ENCODE measurements at regions not wholly inside any gene's neighbourhood (a gene's known extent, or its start where the extent isn't known, plus 50 kb on each side); places are given as distances from the start of the nearest gene placed in this dataset.

DNA sequence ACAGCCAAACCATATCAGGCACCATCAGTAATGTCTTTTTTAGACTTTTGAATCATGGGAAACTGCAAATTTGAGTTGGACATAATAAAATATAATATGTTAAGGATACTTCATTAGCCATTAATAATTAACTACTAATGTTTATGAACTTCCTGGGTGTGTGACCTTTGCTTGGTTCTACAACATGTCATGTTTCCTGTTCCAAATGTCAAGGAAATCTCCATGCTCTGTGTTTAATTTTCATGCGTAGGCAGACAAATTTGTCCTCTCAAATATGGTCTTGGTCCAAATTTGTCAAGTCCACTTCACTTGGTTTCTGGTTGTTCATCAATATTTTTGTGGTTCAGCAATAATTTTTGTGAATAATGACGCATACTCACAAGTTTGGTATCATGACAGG lies 410.5 kb downstream of the BMP2 start:
- TF ChIP-seq, protein P1, sequence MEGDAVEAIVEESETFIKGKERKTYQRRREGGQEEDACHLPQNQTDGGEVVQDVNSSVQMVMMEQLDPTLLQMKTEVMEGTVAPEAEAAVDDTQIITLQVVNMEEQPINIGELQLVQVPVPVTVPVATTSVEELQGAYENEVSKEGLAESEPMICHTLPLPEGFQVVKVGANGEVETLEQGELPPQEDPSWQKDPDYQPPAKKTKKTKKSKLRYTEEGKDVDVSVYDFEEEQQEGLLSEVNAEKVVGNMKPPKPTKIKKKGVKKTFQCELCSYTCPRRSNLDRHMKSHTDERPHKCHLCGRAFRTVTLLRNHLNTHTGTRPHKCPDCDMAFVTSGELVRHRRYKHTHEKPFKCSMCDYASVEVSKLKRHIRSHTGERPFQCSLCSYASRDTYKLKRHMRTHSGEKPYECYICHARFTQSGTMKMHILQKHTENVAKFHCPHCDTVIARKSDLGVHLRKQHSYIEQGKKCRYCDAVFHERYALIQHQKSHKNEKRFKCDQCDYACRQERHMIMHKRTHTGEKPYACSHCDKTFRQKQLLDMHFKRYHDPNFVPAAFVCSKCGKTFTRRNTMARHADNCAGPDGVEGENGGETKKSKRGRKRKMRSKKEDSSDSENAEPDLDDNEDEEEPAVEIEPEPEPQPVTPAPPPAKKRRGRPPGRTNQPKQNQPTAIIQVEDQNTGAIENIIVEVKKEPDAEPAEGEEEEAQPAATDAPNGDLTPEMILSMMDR (IDR thresholded peaks at IDR 0.05; ENCODE audit: borderline replicate concordance, extremely low read depth, low read length, poor library complexity, severe bottlenecking): no peak
- TF ChIP-seq EZH2 (IDR thresholded peaks at IDR 0.05; ENCODE audit: borderline replicate concordance, low read depth, low read length, severe bottlenecking): no peak

Measured in DND-41 (cell line).